Ovary (tissue), 7 donors: ENCODE measurements at regions not wholly inside any gene's neighbourhood (a gene's known extent, or its start where the extent isn't known, plus 50 kb on each side); places are given as distances from the start of the nearest gene placed in this dataset.

Experiments used
- DNase-seq, 5 donors: peaks; one replicate each; pipeline ENCODE4 v3.0.0-alpha.2; 2019 to 2020
- H3K27ac ChIP-seq, 2 donors: fragments of 200-600 bp; one replicate each; pipeline versions ENCODE4 v1.5.1 to v1.8.0; 2019 to 2022
- H3K27me3 ChIP-seq: fragments of 200-600 bp; one replicate; pipeline ENCODE4 v1.8.0; 2022
- H3K36me3 ChIP-seq: fragments of 200-600 bp; sonication (generic); one replicate; pipeline ENCODE4 v1.5.1; 2019
- H3K4me1 ChIP-seq: one replicate; pipeline ENCODE4 v1.8.1; 2013; ENCODE audit warnings: mild to moderate bottlenecking, moderate library complexity; ENCODE audit not compliant: insufficient read depth
- H3K4me3 ChIP-seq: fragments of 200-600 bp; sonication (generic); one replicate; pipeline ENCODE4 v1.5.1; 2017
- H3K9me3 ChIP-seq, 2 donors: fragments of 200-600 bp in 1 of 2; sonication (generic) in 1 of 2; one replicate each; pipeline versions ENCODE4 v1.5.1 to v1.8.1; 2013 to 2019; ENCODE audit warnings: mild to moderate bottlenecking in 1 of 2, moderate library complexity in 1 of 2
- EP300 ChIP-seq: sonication (generic); formaldehyde crosslinking; IDR thresholded peaks from one replicate; pipeline ENCODE4 v1.6.1; 2017; ENCODE audit warnings: antibody characterized with exemption
- POLR2A ChIP-seq: fragments of 450-650 bp; IDR thresholded peaks from one replicate; pipeline ENCODE4 v1.6.1; 2017; ENCODE audit warnings: antibody characterized with exemption, mild to moderate bottlenecking, moderate library complexity
- WGBS, 3 donors: extraction: QIAGEN DNeasy Blood & Tissue Kit in 1 of 3; methylation state at CpG; one replicate each; pipeline versions ENCODE4 v1.1.5 to v1.1.7; 2013 to 2017; 5-methylcytosine and 5-hydroxymethylcytosine counted together
- intact Hi-C, 4 donors: fragments of 100-400 bp; cut with DNase I; formaldehyde crosslinking; loops; one replicate each; pipeline versions ENCODE4 v1.11.0 to v1.15.1; 2022 to 2023
- TF ChIP-seq, protein P1 (sequence below), 3 donors: fragments of 450-650 bp in 2 of 3; fragments of 200-600 bp in 1 of 3; IDR thresholded peaks; one replicate each; pipeline versions ENCODE4 v1.5.1 to v1.8.0; 2016 to 2022; ENCODE audit warnings: antibody characterized with exemption in 3 of 3, mild to moderate bottlenecking in 1 of 3
- donor health status: DM: no; HTN: no; CAD: no; lungs with moderate emphysema.
- donor health status: DM: no; HTN: no; CAD: no.
- donor health status: Bipolar disorder and iron deficiency.
- donor health status: DM: no; HTN: no; CAD: no.
- donor health status: DM: yes; HTN: yes; CAD: no.

DNA sequence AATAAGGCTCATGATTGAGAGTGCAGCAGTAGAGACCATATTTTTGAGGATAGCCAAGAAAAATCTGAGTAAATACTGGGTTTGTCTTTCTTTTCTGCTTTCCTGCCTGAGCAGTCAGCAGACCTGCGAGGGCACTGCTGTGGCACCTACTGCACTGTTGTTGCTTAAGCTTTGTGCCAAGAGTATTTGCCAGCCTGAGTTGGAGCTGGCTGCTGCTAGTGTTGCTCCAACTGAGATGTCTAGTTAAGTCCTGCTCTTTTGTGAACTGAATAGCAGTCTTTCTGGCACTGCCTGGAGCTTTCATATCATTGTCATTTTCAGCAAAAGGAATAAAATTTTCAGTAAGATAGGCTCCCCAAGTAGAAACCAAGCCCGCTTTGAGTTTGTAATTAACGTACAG is 214.5 kb upstream of the P2RY1 start:
- no peak for DNase-seq
- Histone ChIP-seq H3K27ac (no peak overlapping the region), H3K9me3 (no peaks in the 10 kb centered on the region), H3K4me3 (no peak overlapping the region), H3K4me1 (no peaks in the 10 kb centered on the region), H3K36me3 (no peaks in the 10 kb centered on the region), H3K27me3 (no peaks in the 10 kb centered on the region)
- 85 to 89% (median 86%) methylated on average over 3 of the region's 3 CpGs for WGBS, 3 donors
- TF ChIP-seq, protein P1, sequence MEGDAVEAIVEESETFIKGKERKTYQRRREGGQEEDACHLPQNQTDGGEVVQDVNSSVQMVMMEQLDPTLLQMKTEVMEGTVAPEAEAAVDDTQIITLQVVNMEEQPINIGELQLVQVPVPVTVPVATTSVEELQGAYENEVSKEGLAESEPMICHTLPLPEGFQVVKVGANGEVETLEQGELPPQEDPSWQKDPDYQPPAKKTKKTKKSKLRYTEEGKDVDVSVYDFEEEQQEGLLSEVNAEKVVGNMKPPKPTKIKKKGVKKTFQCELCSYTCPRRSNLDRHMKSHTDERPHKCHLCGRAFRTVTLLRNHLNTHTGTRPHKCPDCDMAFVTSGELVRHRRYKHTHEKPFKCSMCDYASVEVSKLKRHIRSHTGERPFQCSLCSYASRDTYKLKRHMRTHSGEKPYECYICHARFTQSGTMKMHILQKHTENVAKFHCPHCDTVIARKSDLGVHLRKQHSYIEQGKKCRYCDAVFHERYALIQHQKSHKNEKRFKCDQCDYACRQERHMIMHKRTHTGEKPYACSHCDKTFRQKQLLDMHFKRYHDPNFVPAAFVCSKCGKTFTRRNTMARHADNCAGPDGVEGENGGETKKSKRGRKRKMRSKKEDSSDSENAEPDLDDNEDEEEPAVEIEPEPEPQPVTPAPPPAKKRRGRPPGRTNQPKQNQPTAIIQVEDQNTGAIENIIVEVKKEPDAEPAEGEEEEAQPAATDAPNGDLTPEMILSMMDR (IDR thresholded peaks at IDR 0.05): no peak
- TF ChIP-seq POLR2A (no peak), EP300 (no peak)
- intact Hi-C loops: no loop called here

- Histone ChIP-seq H3K9me3 (no peaks in the 10 kb centered on the region), H3K4me3 (no peak overlapping the region), H3K36me3 (no peaks in the 10 kb centered on the region), H3K27me3 (no peaks in the 10 kb centered on the region), H3K4me1 (no peaks in the 10 kb centered on the region), H3K27ac (no peak overlapping the region)
- no peak for TF ChIP-seq POLR2A
- TF ChIP-seq, protein P1 (IDR thresholded peaks at IDR 0.05): no peak
- TF ChIP-seq EP300: no peak
- intact Hi-C loops: no loop called here
- 70 to 75% (median 72%) methylated on average over 8 of the region's 8 CpGs for WGBS, 3 donors
- no peak for DNase-seq
These were observed 213.7 kb upstream of the P2RY1 start for GRCh38 chr3:152621006-152621868.

- WGBS, 3 donors: 84 to 90% (median 86%) methylated on average over 4 of the region's 4 CpGs
- H3K36me3 ChIP-seq: no peaks in the 10 kb centered on the region
- no peak overlapping the region for H3K27ac ChIP-seq
- no peak for TF ChIP-seq EP300
- TF ChIP-seq POLR2A: no peak
- TF ChIP-seq, protein P1 (IDR thresholded peaks at IDR 0.05): no peak
- no peaks in the 10 kb centered on the region for H3K9me3 ChIP-seq
- intact Hi-C loops: no loop called here
- no peaks in the 10 kb centered on the region for H3K4me1 ChIP-seq
- no peak for DNase-seq
- H3K4me3 ChIP-seq: no peak overlapping the region
- H3K27me3 ChIP-seq: no peaks in the 10 kb centered on the region
These were observed 212.7 kb upstream of the P2RY1 start for GRCh38 chr3:152621967-152622810.

DNA sequence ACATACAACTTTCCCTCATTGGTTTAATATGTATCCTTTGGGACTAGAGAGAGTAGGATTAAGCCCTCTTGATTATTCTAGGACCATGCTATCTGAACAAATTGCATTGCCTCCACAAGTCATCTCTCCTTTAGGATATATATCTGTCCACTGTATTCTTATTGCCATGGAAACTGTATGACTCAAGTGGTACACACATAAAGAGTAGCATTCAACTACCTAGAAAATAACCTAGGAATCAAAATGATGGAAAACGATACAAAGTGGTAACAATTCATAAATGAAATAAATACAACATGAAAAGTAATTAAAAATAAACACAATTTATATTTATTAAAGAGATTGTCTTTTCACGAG is 212.1 kb upstream of the P2RY1 start:
- Histone ChIP-seq H3K27me3 (no peaks in the 10 kb centered on the region), H3K9me3 (no peaks in the 10 kb centered on the region), H3K36me3 (no peaks in the 10 kb centered on the region), H3K4me3 (no peak overlapping the region), H3K4me1 (no peaks in the 10 kb centered on the region), H3K27ac (no peak overlapping the region)
- TF ChIP-seq, protein P1 (IDR thresholded peaks at IDR 0.05): no peak
- TF ChIP-seq POLR2A (no peak), EP300 (no peak)
- 74 to 77% (median 74%) methylated on average over 2 of the region's 2 CpGs for WGBS, 3 donors
- no peak for DNase-seq
- intact Hi-C loops: no loop called here
